ENCODE measurements at regions not wholly inside any gene's neighbourhood (a gene's known extent, or its start where the extent isn't known, plus 50 kb on each side); places are given as distances from the start of the nearest gene placed in this dataset.

GRCh38 chr1:95753382-95754016 lies 519.5 kb downstream of the RWDD3 start:
- TF ChIP-seq EZH2 (IDR thresholded peaks at IDR 0.05; ENCODE audit: insufficient read depth, low read length) = no peak
- TF ChIP-seq CTCF (IDR thresholded peaks at IDR 0.05; ENCODE audit: insufficient read depth, low read depth, low read length) = no peak

All from astrocyte (in vitro differentiated cells and primary cell).